HepG2 (cell line): ENCODE measurements at regions not wholly inside any gene's neighbourhood (a gene's known extent, or its start where the extent isn't known, plus 50 kb on each side); places are given as distances from the start of the nearest gene placed in this dataset.

Experiments
- ATAC-seq: fragments of 200-7000 bp; cut with Tn5 transposase; 3 replicates; pipeline ENCODE4 v1.9.1; 2020; ENCODE audit warnings: mild to moderate bottlenecking, moderate library complexity
- BruUV-seq: library from RNA; stranded (reverse); fragments of 400-500 nt; replicated peaks from 2 replicates; lab custom pipeline; 2021; lab: Mats Ljungman, UMichigan
- CTCF ChIA-PET: fragments of 300-600 bp; formaldehyde crosslinking; extraction: SDS; loops from one replicate; lab custom pipeline; 2021; ENCODE audit warnings: low total read pairs, inconsistent platforms, low intra/inter-chr PET ratio; lab: Yijun Ruan, JAX
- POLR2A ChIA-PET: fragments of 350-600 bp; sonication (Branson Sonifier 250); formaldehyde crosslinking; loops from one replicate; lab custom pipeline; 2020; ENCODE audit warnings: antibody characterized with exemption, inconsistent platforms; lab: Yijun Ruan, JAX
- DNase-seq: peaks from one replicate; pipeline ENCODE4 v3.0.0-alpha.2; 2015; ENCODE audit warnings: low spot score
- FAIRE-seq: peaks from 3 replicates; lab custom pipeline; 2011; peaks lifted over from hg19 to GRCh38; lab: Jason Lieb, UNC
- H2AFZ ChIP-seq: one replicate; pipeline ENCODE4 v1.6.1; 2011; ENCODE audit warnings: low read length, inconsistent platforms
- H3K27ac ChIP-seq: fragments of 300-600 bp; 3 replicates; pipeline ENCODE4 v1.8.0; 2011; ENCODE audit warnings: mixed run types, mild to moderate bottlenecking, mixed read lengths, low read length, inconsistent platforms; ENCODE audit not compliant: insufficient read depth; ENCODE audit errors: extremely low read length
- H3K27me3 ChIP-seq, 2 experiments: fragments of 200-600 bp in 1 of 2; 2 replicates in 1 of 2; 3 replicates in 1 of 2; pipeline versions ENCODE4 v1.6.0 to v1.8.0; 2011; ENCODE audit warnings: low read length in 2 of 2, mild to moderate bottlenecking in 2 of 2, moderate library complexity in 2 of 2, inconsistent platforms in 1 of 2; ENCODE audit not compliant: insufficient read depth in 2 of 2, control insufficient read depth in 1 of 2
- H3K36me3 ChIP-seq, 2 experiments: fragments of 200-600 bp in 1 of 2; replicated peaks in 1 of 2; 2 replicates in 1 of 2; 3 replicates in 1 of 2; pipeline versions ENCODE4 v1.5.1 to v1.8.0; 2011; ENCODE audit warnings: low read length in 2 of 2, inconsistent platforms in 1 of 2; ENCODE audit not compliant: insufficient read depth in 2 of 2, control insufficient read depth in 1 of 2
- H3K4me1 ChIP-seq: 2 replicates; pipeline ENCODE4 v1.5.1; 2012; ENCODE audit warnings: low read length, inconsistent platforms; ENCODE audit not compliant: insufficient read depth
- H3K4me2 ChIP-seq: 2 replicates; pipeline ENCODE4 v1.6.0; 2011; ENCODE audit warnings: low read depth, low read length, inconsistent platforms
- H3K4me3 ChIP-seq, 3 experiments: fragments of 200-600 bp in 1 of 3; sonication (generic), shearing (Covaris generic) in 1 of 3; replicated peaks in 1 of 3; 2 replicates each; pipeline ENCODE4 v1.5.1; 2011 to 2016; ENCODE audit warnings: low read length in 3 of 3, inconsistent platforms in 2 of 3, low read depth in 2 of 3, mild to moderate bottlenecking in 2 of 3, control low read depth in 1 of 3, mixed read lengths in 1 of 3; ENCODE audit not compliant: insufficient read depth in 1 of 3
- H3K79me2 ChIP-seq: one replicate; pipeline ENCODE4 v1.6.1; 2011; ENCODE audit warnings: low read length, inconsistent platforms; ENCODE audit not compliant: insufficient read depth
- H3K9ac ChIP-seq: 2 replicates; pipeline ENCODE4 v1.6.0; 2011; ENCODE audit warnings: mild to moderate bottlenecking, low read depth, low read length, inconsistent platforms; ENCODE audit not compliant: insufficient read depth
- H3K9me3 ChIP-seq: 2 replicates; pipeline ENCODE4 v1.5.1; 2012; ENCODE audit warnings: mild to moderate bottlenecking, low read length
- H4K20me1 ChIP-seq: 2 replicates; pipeline ENCODE4 v1.6.0; 2011; ENCODE audit warnings: inconsistent platforms, mild to moderate bottlenecking, low read length, moderate library complexity; ENCODE audit not compliant: insufficient read depth
- ASH2L ChIP-seq: fragments of 300-600, 200-600 bp; sonication (generic); IDR thresholded peaks from 2 replicates; pipeline ENCODE4 v1.7.0; 2017; ENCODE audit warnings: low read depth, mild to moderate bottlenecking, moderate library complexity, mixed read lengths, low read length; ENCODE audit not compliant: insufficient read length
- DBP ChIP-seq: sonication (generic); formaldehyde crosslinking; IDR thresholded peaks from 2 replicates; pipeline ENCODE4 v1.4.0; 2020; ENCODE audit warnings: missing genetic modification reagents; ENCODE audit errors: not compliant biosample characterization
- DNMT3B ChIP-seq: conservative IDR thresholded peaks from 2 replicates; pipeline ENCODE4 v1.6.1; 2016; ENCODE audit warnings: missing biosample characterization, control low read depth
- FOXA1 ChIP-seq, 2 experiments: fragments of 450-650 bp in 1 of 2; sonication (generic) in 1 of 2; formaldehyde crosslinking in 1 of 2; IDR thresholded peaks; 2 replicates each; pipeline versions ENCODE4 v1.4.0 to v1.6.1; 2016 to 2020; ENCODE audit warnings: missing genetic modification reagents in 1 of 2
- FOXA3 ChIP-seq: IDR thresholded peaks from 2 replicates; pipeline ENCODE4 v1.6.1; 2016; ENCODE audit warnings: missing genetic modification reagents, missing compliant biosample characterization
- FOXK2 ChIP-seq: fragments of 450-650 bp; IDR thresholded peaks from 2 replicates; pipeline ENCODE4 v1.6.1; 2016
- MTA3 ChIP-seq: sonication (generic); formaldehyde crosslinking; IDR thresholded peaks from 2 replicates; pipeline ENCODE4 v1.4.0; 2020; ENCODE audit warnings: missing genetic modification reagents
- NFIC ChIP-seq: IDR thresholded peaks from 2 replicates; pipeline ENCODE4 v1.6.1; 2012; ENCODE audit warnings: mild to moderate bottlenecking, low read length, inconsistent platforms
- ZHX2 ChIP-seq, 2 experiments: sonication (generic) in 1 of 2; formaldehyde crosslinking in 1 of 2; IDR thresholded peaks; 2 replicates each; pipeline versions ENCODE4 v1.6.1 to v1.9.0; 2014 to 2022; ENCODE audit warnings: antibody characterized with exemption in 1 of 2, borderline replicate concordance in 1 of 2, inconsistent platforms in 1 of 2, low read depth in 1 of 2, missing genetic modification reagents in 1 of 2
- ZNF274 ChIP-seq: sonication (generic); formaldehyde crosslinking; IDR thresholded peaks from 2 replicates; pipeline ENCODE4 v1.5.1; 2020; ENCODE audit warnings: mild to moderate bottlenecking, missing genetic modification reagents
- ZNF512 ChIP-seq: sonication (generic); formaldehyde crosslinking; IDR thresholded peaks from 2 replicates; pipeline ENCODE4 v1.4.0; 2020; ENCODE audit warnings: mild to moderate bottlenecking, missing genetic modification reagents
- ZNF562 ChIP-seq: sonication (generic); formaldehyde crosslinking; IDR thresholded peaks from 2 replicates; pipeline ENCODE4 v1.8.0; 2022; ENCODE audit warnings: missing genetic modification reagents, borderline replicate concordance
- ZNF567 ChIP-seq: sonication (generic); formaldehyde crosslinking; IDR thresholded peaks from 2 replicates; pipeline ENCODE4 v1.8.1; 2023; ENCODE audit warnings: mild to moderate bottlenecking, missing genetic modification reagents, borderline replicate concordance
- WGBS: methylation state at CpG from one replicate; pipeline ENCODE4 v1.1.6; 2017; ENCODE audit warnings: low lambda C conversion rate; 5-methylcytosine and 5-hydroxymethylcytosine counted together
- in situ Hi-C: cut with HindIII; loops from 2 replicates; pipeline ENCODE4 v1.10.0; 2017; ENCODE audit warnings: low pct_unique_long_range_greater_than_20kb; ENCODE audit not compliant: extremely low pct_ligation_motif_present
- intact Hi-C: fragments of 100-400 bp; cut with micrococcal nuclease; formaldehyde crosslinking; loops from one replicate; pipeline ENCODE4 v1.10.0; 2022; ENCODE audit not compliant: unreplicated experiment

GRCh38 chr2:181807526-181807925 lies 84.0 kb upstream of the ITPRID2 start (continued):
- TF ChIP-seq ZNF512 (CRISPR knock-in tag) (no peak), DBP (no peak)
- TF ChIP-seq, all 625 proteins: peak for 0

GRCh38 chr2:181810823-181811695 lies 80.5 kb upstream of the ITPRID2 start:
- no peaks in the 10 kb centered on the region for H3K36me3 ChIP-seq
- H3K79me2 ChIP-seq: no peaks in the 10 kb centered on the region
- no peaks in the 10 kb centered on the region for H4K20me1 ChIP-seq
- in situ Hi-C loops: no loop called here
- no peak overlapping the region for H3K27ac ChIP-seq
- peaks cover 25% of the 10 kb centered on the region for H3K4me1 ChIP-seq
- WGBS: 34% methylated on average over 9 of the region's 9 CpGs
- peak overlapping the region; percentile 4 to 19 (median 14); a peak in 1 of 6 replicates for H3K4me3 ChIP-seq
- no TSS peak for BruUV-seq
- ChIA-PET POLR2A (no interaction called here), CTCF (no interaction called here)
- H2AFZ ChIP-seq: peak overlapping the region; percentile 78
- H3K27me3 ChIP-seq: no peaks in the 10 kb centered on the region
- FAIRE-seq (no peak), DNase-seq (peak; percentile 74), ATAC-seq (peak; percentile 82)
- no peaks in the 10 kb centered on the region for H3K9me3 ChIP-seq
- H3K9ac ChIP-seq: no peak overlapping the region
- peak overlapping the region; percentile 61 for H3K4me2 ChIP-seq
- intact Hi-C loops: loop anchor here (5.0 kb wide), 1 partner anchor 69 kb away; no protein-coding TSS in a partner anchor
- TF ChIP-seq ZNF274 (CRISPR knock-in tag): no peak
- TF ChIP-seq FOXA3 (CRISPR knock-in tag): peak; percentile 65
- peak; percentile 36 for TF ChIP-seq ASH2L
- TF ChIP-seq ZNF567 (CRISPR knock-in tag): no peak
- peak; percentile 53; the same call in 1 of the 2 replicates for TF ChIP-seq NFIC
- TF ChIP-seq FOXK2: no peak
- TF ChIP-seq MTA3: no peak
- TF ChIP-seq ZHX2 (IDR thresholded peaks at IDR 0.05; ENCODE audit: low read depth): no peak
- no peak for TF ChIP-seq ZHX2 (CRISPR knock-in tag; IDR thresholded peaks at IDR 0.05; ENCODE audit: borderline replicate concordance)
- peak; percentile 35; the same call in 1 of the 2 replicates for TF ChIP-seq DNMT3B
- no peak for TF ChIP-seq ZNF562 (CRISPR knock-in tag)
- TF ChIP-seq FOXA1 (IDR thresholded peaks at IDR 0.05): no peak
- TF ChIP-seq FOXA1 (CRISPR knock-in tag; IDR thresholded peaks at IDR 0.05): 0 out of 2 replicates have a peak, but pooled peaks have one; percentile 27
